ENCODE measurements at regions not wholly inside any gene's neighbourhood (a gene's known extent, or its start where the extent isn't known, plus 50 kb on each side); places are given as distances from the start of the nearest gene placed in this dataset.

- TF ChIP-seq CTCF (IDR thresholded peaks at IDR 0.05; ENCODE audit: low read depth, low read length): no peak
- no peak for TF ChIP-seq EZH2phosphoT487 (IDR thresholded peaks at IDR 0.05; ENCODE audit: low read depth)
Observed at GRCh38 chr11:31879681-31880080, 68.6 kb upstream of the PAX6 start.
